GM19023 (cell line): ENCODE measurements at regions not wholly inside any gene's neighbourhood (a gene's known extent, or its start where the extent isn't known, plus 50 kb on each side); places are given as distances from the start of the nearest gene placed in this dataset.

Experiments
- ATAC-seq: cut with Tn5 transposase; IDR thresholded peaks from one replicate; pipeline ENCODE4 v1.9.1; 2021; ENCODE audit warnings: mild to moderate bottlenecking, moderate library complexity; ENCODE audit not compliant: unreplicated experiment

DNA sequence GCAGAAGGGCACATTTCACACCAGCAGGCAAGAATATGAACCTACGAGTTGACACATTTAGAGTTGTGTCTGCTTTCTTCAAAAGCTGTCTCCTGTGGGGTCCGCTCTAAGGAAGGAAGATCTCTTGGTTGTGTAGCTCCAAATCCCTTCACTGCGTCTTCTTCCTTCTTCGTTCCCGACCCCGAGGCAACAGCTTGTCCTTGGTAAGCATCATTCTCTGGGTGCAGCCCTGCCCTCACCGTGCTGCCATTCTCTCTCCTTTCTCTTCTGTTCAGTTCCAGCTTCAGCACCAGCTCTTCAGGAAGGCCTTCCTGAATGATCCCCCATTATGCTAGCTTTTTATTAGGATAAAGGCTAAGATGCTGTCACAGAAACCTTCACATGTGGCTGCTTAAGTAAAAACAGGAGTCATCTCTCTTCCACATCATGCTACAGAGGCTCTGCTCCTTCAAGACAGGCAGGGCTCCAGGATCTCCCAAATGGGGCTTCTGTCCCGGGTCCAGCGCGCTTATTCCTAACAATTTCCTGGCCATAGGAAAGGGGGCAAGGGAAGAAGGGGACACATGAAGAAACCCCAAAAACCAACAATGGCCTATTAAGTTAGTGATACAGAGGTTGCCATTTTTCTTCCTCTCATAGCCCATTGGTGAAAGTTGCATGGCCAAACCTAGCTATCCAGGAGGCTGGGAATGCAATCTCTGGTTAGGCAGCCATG lies 52.2 kb upstream of the SHH start:
- no peak for ATAC-seq

DNA sequence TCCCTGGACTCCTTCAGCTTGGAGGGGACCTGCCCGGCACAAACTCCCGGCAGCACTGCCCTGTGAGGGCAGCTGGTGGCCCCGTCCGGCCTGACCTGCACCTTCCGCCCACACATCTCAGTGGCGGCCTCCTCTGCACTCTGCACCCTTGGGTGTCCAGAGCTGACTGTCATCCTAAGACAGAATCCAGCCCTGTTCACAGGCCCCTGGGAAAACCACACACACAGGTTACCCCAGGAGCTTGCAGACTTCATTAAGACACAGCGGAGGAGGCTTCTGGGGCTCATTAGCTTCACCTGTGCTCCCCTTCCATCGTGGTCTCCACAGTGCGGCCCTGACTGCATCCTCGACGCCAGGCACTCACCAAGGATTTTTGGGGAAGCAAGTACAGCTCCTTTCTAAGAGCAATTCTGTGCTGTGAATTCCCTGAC lies 51.5 kb upstream of the SHH start:
- no peak for ATAC-seq

DNA sequence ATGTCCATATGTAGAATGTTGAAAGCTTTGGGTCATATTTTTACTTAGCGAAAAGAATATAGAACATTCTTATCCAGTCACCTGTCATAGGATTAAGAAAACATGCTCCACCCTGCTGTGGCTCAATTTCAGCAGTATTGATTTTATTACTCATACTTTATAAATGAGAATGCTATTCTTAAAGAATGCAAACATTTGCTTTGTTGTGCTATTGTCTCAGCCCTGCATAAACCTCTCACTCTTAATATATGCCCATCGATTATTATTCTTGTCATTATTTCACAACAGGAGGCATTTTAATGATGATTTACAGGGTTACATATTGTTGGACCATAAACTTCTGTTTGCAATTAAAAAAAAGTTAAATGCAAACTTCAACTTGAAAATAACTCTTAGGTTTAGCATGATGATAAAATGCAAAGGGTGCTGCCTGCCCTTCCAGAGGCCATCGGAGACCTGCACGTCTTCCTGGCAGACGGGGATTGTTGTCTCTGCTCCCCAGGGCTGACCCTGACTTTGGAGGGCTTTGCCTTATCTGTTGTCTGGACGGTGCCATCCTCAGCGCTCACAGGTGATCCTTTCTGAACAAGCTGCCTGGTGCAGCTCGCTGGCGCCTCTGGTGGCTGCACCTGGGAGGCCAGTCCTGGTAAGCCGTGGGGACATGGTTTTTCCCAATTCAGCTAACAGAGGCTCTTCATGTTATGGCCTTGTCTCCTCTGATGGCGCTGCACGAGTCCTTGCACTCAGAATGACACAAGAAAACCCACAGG lies 50.0 kb upstream of the SHH start:
- ATAC-seq = no peak
